ENCODE measurements at regions not wholly inside any gene's neighbourhood (a gene's known extent, or its start where the extent isn't known, plus 50 kb on each side); places are given as distances from the start of the nearest gene placed in this dataset.

GRCh38 chr9:78510035-78510434 lies 213.1 kb downstream of the PSAT1 start:
- no peak for TF ChIP-seq CTCF (IDR thresholded peaks at IDR 0.05; ENCODE audit: insufficient read depth, low read length)
- H3K4me3 ChIP-seq (ENCODE audit: low read depth, low read length): no peak overlapping the region
- no peak for DNase-seq (ENCODE audit: low read depth)

GRCh38 chr9:78515108-78515507 lies 218.2 kb downstream of the PSAT1 start:
- TF ChIP-seq CTCF (IDR thresholded peaks at IDR 0.05; ENCODE audit: insufficient read depth, low read length): no peak

GRCh38 chr9:78519786-78520185 lies 222.9 kb downstream of the PSAT1 start:
- TF ChIP-seq CTCF (IDR thresholded peaks at IDR 0.05; ENCODE audit: insufficient read depth, low read length): no peak
- DNase-seq (ENCODE audit: low read depth): no peak

More at GRCh38 chr9:78515108-78515507, 218.2 kb downstream of the PSAT1 start:
- no peak for DNase-seq (ENCODE audit: low read depth)
- H3K4me3 ChIP-seq (ENCODE audit: low read depth, low read length): no peak overlapping the region

GRCh38 chr9:78521680-78522079 lies 224.8 kb downstream of the PSAT1 start:
- H3K4me3 ChIP-seq (ENCODE audit: low read depth, low read length): no peak overlapping the region
- TF ChIP-seq CTCF (IDR thresholded peaks at IDR 0.05; ENCODE audit: insufficient read depth, low read length): no peak
- DNase-seq (ENCODE audit: low read depth): no peak

More at GRCh38 chr9:78519786-78520185, 222.9 kb downstream of the PSAT1 start:
- no peak overlapping the region for H3K4me3 ChIP-seq (ENCODE audit: low read depth, low read length)

- DNase-seq (ENCODE audit: low read depth): no peak
- TF ChIP-seq CTCF (IDR thresholded peaks at IDR 0.05; ENCODE audit: insufficient read depth, low read length): no peak
- H3K4me3 ChIP-seq (ENCODE audit: low read depth, low read length): no peak overlapping the region
Observed at GRCh38 chr9:78525986-78526560, 229.1 kb downstream of the PSAT1 start.

- no peak for TF ChIP-seq CTCF (IDR thresholded peaks at IDR 0.05; ENCODE audit: insufficient read depth, low read length)
- DNase-seq (ENCODE audit: low read depth): no peak
- H3K4me3 ChIP-seq (ENCODE audit: low read depth, low read length): no peak overlapping the region
Observed at GRCh38 chr9:78533500-78533899, 236.6 kb downstream of the PSAT1 start.

- no peak for DNase-seq (ENCODE audit: low read depth)
- TF ChIP-seq CTCF (IDR thresholded peaks at IDR 0.05; ENCODE audit: insufficient read depth, low read length): no peak
- no peak overlapping the region for H3K4me3 ChIP-seq (ENCODE audit: low read depth, low read length)
Observed at GRCh38 chr9:78539188-78539587, 242.3 kb downstream of the PSAT1 start.

Measured in fibroblast of the aortic adventitia (primary cell).